ENCODE measurements at regions not wholly inside any gene's neighbourhood (a gene's known extent, or its start where the extent isn't known, plus 50 kb on each side); places are given as distances from the start of the nearest gene placed in this dataset.

DNA sequence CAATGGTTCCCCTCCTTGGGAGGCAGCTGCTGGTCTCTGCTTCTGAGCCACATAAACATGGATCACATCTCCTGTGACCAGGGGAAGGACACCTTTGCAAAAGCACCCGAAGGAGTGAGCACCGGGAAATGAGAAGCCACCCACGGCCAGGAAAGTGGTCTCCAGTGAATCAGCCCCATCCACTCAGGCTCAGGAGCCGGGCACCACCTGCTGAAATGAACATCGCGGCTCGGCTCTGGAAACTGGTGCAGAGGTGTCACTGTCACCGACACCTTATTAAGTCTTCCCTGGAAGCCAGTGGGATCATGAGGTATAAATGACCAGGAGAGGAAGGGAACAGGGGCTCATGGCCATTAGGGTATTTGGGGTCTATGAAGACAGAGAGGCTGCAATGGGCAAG, 207.2 kb upstream of the C1orf174 start:
- no peak overlapping the region for H3K4me3 ChIP-seq (ENCODE audit: low read depth in 1 of 2, low read length in 1 of 2)
- H3K27me3 ChIP-seq: no peaks in the 10 kb centered on the region
- no peaks in the 10 kb centered on the region for H3K36me3 ChIP-seq
- no peak for TF ChIP-seq CTCF (IDR thresholded peaks at IDR 0.05)
- no peak overlapping the region for H3K27ac ChIP-seq
- H3K9me3 ChIP-seq: no peaks in the 10 kb centered on the region
- H3K4me1 ChIP-seq (ENCODE audit: control insufficient read depth in 1 of 2, insufficient read depth in 1 of 2, low read depth in 1 of 2, low read length in 1 of 2): no peaks in the 10 kb centered on the region

DNA sequence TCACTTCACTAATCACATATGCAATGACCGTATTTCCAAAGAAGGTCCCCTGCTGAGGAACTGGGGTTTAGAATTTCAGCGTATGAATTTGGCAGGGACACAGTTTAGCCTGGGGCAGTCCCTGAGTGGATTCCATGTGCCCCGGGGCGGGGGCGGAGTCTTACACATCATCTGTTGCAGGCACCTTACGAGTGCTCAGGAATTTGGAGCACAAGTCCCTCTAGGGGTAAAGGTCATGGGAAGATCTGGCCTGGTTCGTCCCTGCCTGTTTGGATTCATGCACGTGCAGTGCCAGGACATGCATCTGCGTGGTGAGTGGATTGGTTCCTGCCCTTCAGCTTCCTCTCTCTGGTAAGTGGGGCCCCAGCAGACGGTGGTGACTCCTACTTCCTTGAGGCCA, 208.3 kb upstream of the C1orf174 start:
- TF ChIP-seq CTCF (IDR thresholded peaks at IDR 0.05): no peak
- no peaks in the 10 kb centered on the region for H3K36me3 ChIP-seq
- no peaks in the 10 kb centered on the region for H3K4me1 ChIP-seq (ENCODE audit: control insufficient read depth in 1 of 2, insufficient read depth in 1 of 2, low read depth in 1 of 2, low read length in 1 of 2)
- no peaks in the 10 kb centered on the region for H3K9me3 ChIP-seq
- no peak overlapping the region for H3K27ac ChIP-seq
- H3K4me3 ChIP-seq (ENCODE audit: low read depth in 1 of 2, low read length in 1 of 2): no peak overlapping the region
- H3K27me3 ChIP-seq: no peaks in the 10 kb centered on the region

GRCh38 chr1:4108758-4109627, 208.9 kb upstream of the C1orf174 start:
- no peaks in the 10 kb centered on the region for H3K27me3 ChIP-seq
- TF ChIP-seq CTCF (IDR thresholded peaks at IDR 0.05): no peak
- no peak overlapping the region for H3K4me3 ChIP-seq (ENCODE audit: low read depth in 1 of 2, low read length in 1 of 2)
- H3K36me3 ChIP-seq: no peaks in the 10 kb centered on the region
- H3K27ac ChIP-seq: no peak overlapping the region
- no peaks in the 10 kb centered on the region for H3K9me3 ChIP-seq
- no peaks in the 10 kb centered on the region for H3K4me1 ChIP-seq (ENCODE audit: control insufficient read depth in 1 of 2, insufficient read depth in 1 of 2, low read depth in 1 of 2, low read length in 1 of 2)

- no peak for TF ChIP-seq CTCF (IDR thresholded peaks at IDR 0.05)
- no peaks in the 10 kb centered on the region for H3K36me3 ChIP-seq
- H3K27me3 ChIP-seq: no peaks in the 10 kb centered on the region
- no peak overlapping the region for H3K4me3 ChIP-seq (ENCODE audit: low read depth in 1 of 2, low read length in 1 of 2)
- no peaks in the 10 kb centered on the region for H3K4me1 ChIP-seq (ENCODE audit: control insufficient read depth in 1 of 2, insufficient read depth in 1 of 2, low read depth in 1 of 2, low read length in 1 of 2)
- no peaks in the 10 kb centered on the region for H3K9me3 ChIP-seq
- H3K27ac ChIP-seq: no peak overlapping the region
Measured at GRCh38 chr1:4109628-4109940, 209.5 kb upstream of the C1orf174 start.

DNA sequence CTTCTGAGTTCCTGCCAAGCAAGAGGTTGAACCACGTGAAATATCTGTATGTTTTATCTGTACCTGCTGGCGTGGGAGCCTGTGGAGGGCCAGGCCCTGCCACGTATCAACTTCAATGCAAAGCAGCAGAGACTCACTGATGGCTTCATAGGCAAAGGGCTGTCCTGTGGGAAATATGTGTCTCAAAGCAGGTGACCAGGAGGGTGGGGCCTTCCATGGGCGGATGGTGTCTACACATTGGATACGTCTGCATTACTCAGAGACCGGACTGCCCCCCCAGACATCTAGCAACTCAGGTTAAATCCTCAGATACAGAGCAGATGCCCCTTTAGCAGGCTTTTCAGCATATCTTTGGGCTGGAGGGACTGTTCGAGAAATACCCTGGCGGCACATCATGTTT, 210.8 kb upstream of the C1orf174 start:
- H3K4me3 ChIP-seq (ENCODE audit: low read depth in 1 of 2, low read length in 1 of 2): no peak overlapping the region
- H3K27me3 ChIP-seq: no peaks in the 10 kb centered on the region
- no peaks in the 10 kb centered on the region for H3K36me3 ChIP-seq
- H3K27ac ChIP-seq: no peak overlapping the region
- TF ChIP-seq CTCF (IDR thresholded peaks at IDR 0.05): no peak
- H3K9me3 ChIP-seq: no peaks in the 10 kb centered on the region
- H3K4me1 ChIP-seq (ENCODE audit: control insufficient read depth in 1 of 2, insufficient read depth in 1 of 2, low read depth in 1 of 2, low read length in 1 of 2): no peaks in the 10 kb centered on the region

Measured in neutrophil (primary cell).